GM13977 (cell line): ENCODE measurements at regions not wholly inside any gene's neighbourhood (a gene's known extent, or its start where the extent isn't known, plus 50 kb on each side); places are given as distances from the start of the nearest gene placed in this dataset.
"Not testable (repeated sequence)": the region's sequence is repeated elsewhere in the genome, so short reads cannot be mapped to it uniquely, and the experiment has no call there.

Source experiments
- DNase-seq: peaks from one replicate; pipeline ENCODE4 v3.0.0; 2012; ENCODE audit warnings: low spot score
- CTCF ChIP-seq: IDR thresholded peaks from 2 replicates; pipeline ENCODE4 v1.5.1; 2012; ENCODE audit warnings: mild to moderate bottlenecking, control low read depth; ENCODE audit not compliant: insufficient read depth; ENCODE audit errors: extremely low read depth, missing control alignments
- in situ Hi-C: fragments of 300-500 bp; cut with MboI; formaldehyde crosslinking; loops from one replicate; pipeline ENCODE4 v1.12.0; 2022; ENCODE audit warnings: low sequenced_read_pairs, low pct_unique_long_range_greater_than_20kb, mixed read lengths, inconsistent platforms; ENCODE audit not compliant: unreplicated experiment

GRCh38 chr21:25490742-25491141 is 116.5 kb downstream of the MRPL39 start:
- in situ Hi-C loops: no loop called here
- no peak for DNase-seq
- TF ChIP-seq CTCF: no peak

- DNase-seq: no peak
- in situ Hi-C loops: no loop called here
- TF ChIP-seq CTCF: no peak
These were observed 117.6 kb downstream of the MRPL39 start for GRCh38 chr21:25489673-25490072.

GRCh38 chr21:25487046-25487594 is 120.2 kb downstream of the MRPL39 start:
- in situ Hi-C loops: no loop called here
- TF ChIP-seq CTCF: no peak
- no peak for DNase-seq

- no peak for DNase-seq
- in situ Hi-C loops: no loop called here
- no peak for TF ChIP-seq CTCF
These were observed 121.4 kb downstream of the MRPL39 start for GRCh38 chr21:25485914-25486313.

GRCh38 chr21:25467896-25468295 is 139.4 kb downstream of the MRPL39 start:
- in situ Hi-C loops: no loop called here
- TF ChIP-seq CTCF: no peak
- DNase-seq: no peak

- DNase-seq, in situ Hi-C loops: not testable (repeated sequence)
These were observed 140.2 kb downstream of the MRPL39 start for GRCh38 chr21:25467071-25467470.

- TF ChIP-seq CTCF: no peak
- no peak for DNase-seq
- in situ Hi-C loops: no loop called here
These were observed 140.8 kb downstream of the MRPL39 start for GRCh38 chr21:25466470-25466869.
